ENCODE measurements at regions not wholly inside any gene's neighbourhood (a gene's known extent, or its start where the extent isn't known, plus 50 kb on each side); places are given as distances from the start of the nearest gene placed in this dataset.

GRCh38 chr7:32293833-32294232 is 196.3 kb downstream of the LSM5 start:
- TF ChIP-seq CTCF (IDR thresholded peaks at IDR 0.05; ENCODE audit: low read depth, low read length, missing input control) (no peak), GABPA (IDR thresholded peaks at IDR 0.05 in 1 of 2, conservative IDR thresholded peaks at IDR 0.05 in 1 of 2) (no peak), YY1 (IDR thresholded peaks at IDR 0.05) (no peak), JUND (IDR thresholded peaks at IDR 0.05) (no peak), ZBTB33 (IDR thresholded peaks at IDR 0.05) (no peak), RAD21 (IDR thresholded peaks at IDR 0.05) (no peak), REST (IDR thresholded peaks at IDR 0.05) (no peak), NR2F2 (IDR thresholded peaks at IDR 0.05) (no peak)
